Cardiac muscle cell (in vitro differentiated cells and primary cell): ENCODE measurements at regions not wholly inside any gene's neighbourhood (a gene's known extent, or its start where the extent isn't known, plus 50 kb on each side); places are given as distances from the start of the nearest gene placed in this dataset.
A peak's percentile ranks its signal among the peaks of the same experiment; 100 is the strongest.
"Not testable (repeated sequence)": the region's sequence is repeated elsewhere in the genome, so short reads cannot be mapped to it uniquely, and the experiment has no call there.

Source experiments
- DNase-seq, 2 donors: peaks; one replicate each; pipeline versions ENCODE4 v3.0.0 to v3.0.0-alpha.2; 2010 to 2017; ENCODE audit warnings: low read depth in 1 of 2, low spot score in 1 of 2
- H3K27ac ChIP-seq: fragments of 200-600 bp; sonication (generic); 2 replicates; pipeline ENCODE4 v1.5.1; 2016
- H3K27me3 ChIP-seq: fragments of 200-600 bp; sonication (generic); 2 replicates; pipeline ENCODE4 v1.6.0; 2016; ENCODE audit warnings: control low read depth
- H3K36me3 ChIP-seq: fragments of 200-600 bp; sonication (generic); 2 replicates; pipeline ENCODE4 v1.5.1; 2016; ENCODE audit warnings: control low read depth
- H3K4me1 ChIP-seq: fragments of 200-600 bp; sonication (generic); 2 replicates; pipeline ENCODE4 v1.8.1; 2017; ENCODE audit warnings: low read depth, mild to moderate bottlenecking, mixed run types
- H3K4me3 ChIP-seq: fragments of 200-600 bp; sonication (generic); 2 replicates; pipeline ENCODE4 v1.5.1; 2016; ENCODE audit warnings: mild to moderate bottlenecking
- H3K9me3 ChIP-seq: fragments of 200-600 bp; sonication (generic); 2 replicates; pipeline ENCODE4 v1.5.1; 2017; ENCODE audit warnings: low read depth, mild to moderate bottlenecking, control low read depth
- TF ChIP-seq, protein P1 (sequence below): IDR thresholded peaks from 2 replicates; pipeline ENCODE4 v1.5.1; 2012; ENCODE audit warnings: low read depth, mild to moderate bottlenecking, low read length

DNA sequence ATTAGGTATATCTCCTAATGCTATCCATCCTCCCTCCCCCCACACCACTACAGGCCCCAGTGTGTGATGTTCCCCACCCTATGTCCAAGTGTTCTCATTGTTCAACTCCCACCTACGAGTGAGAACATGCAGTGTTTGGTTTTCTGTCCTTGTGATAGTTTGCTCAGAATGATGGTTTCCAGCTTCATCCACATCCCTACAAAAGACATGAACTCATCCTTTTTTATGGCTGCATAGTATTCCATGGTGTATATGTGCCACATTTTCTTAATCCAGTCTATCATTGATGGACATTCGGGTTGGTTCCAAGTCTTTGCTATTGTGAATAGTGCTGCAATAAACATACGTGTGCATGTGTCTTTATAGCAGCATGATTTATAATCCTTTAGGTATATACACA, 53.8 kb upstream of the HIVEP2 start:
- not testable (repeated sequence) for H3K36me3 ChIP-seq, H3K27me3 ChIP-seq, H3K4me3 ChIP-seq, H3K4me1 ChIP-seq, H3K9me3 ChIP-seq, H3K27ac ChIP-seq, DNase-seq

- DNase-seq = peak in 1 of 2 donors; percentile 53
- H3K27me3 ChIP-seq = no peaks in the 10 kb centered on the region
- H3K9me3 ChIP-seq = no peaks in the 10 kb centered on the region
- no peak overlapping the region for H3K27ac ChIP-seq
- no peak overlapping the region for H3K4me3 ChIP-seq
- peaks cover 7% of the 10 kb centered on the region for H3K4me1 ChIP-seq
- H3K36me3 ChIP-seq = no peaks in the 10 kb centered on the region
- TF ChIP-seq, protein P1, sequence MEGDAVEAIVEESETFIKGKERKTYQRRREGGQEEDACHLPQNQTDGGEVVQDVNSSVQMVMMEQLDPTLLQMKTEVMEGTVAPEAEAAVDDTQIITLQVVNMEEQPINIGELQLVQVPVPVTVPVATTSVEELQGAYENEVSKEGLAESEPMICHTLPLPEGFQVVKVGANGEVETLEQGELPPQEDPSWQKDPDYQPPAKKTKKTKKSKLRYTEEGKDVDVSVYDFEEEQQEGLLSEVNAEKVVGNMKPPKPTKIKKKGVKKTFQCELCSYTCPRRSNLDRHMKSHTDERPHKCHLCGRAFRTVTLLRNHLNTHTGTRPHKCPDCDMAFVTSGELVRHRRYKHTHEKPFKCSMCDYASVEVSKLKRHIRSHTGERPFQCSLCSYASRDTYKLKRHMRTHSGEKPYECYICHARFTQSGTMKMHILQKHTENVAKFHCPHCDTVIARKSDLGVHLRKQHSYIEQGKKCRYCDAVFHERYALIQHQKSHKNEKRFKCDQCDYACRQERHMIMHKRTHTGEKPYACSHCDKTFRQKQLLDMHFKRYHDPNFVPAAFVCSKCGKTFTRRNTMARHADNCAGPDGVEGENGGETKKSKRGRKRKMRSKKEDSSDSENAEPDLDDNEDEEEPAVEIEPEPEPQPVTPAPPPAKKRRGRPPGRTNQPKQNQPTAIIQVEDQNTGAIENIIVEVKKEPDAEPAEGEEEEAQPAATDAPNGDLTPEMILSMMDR = no peak
Measured at GRCh38 chr6:143000811-143001210, 55.8 kb upstream of the HIVEP2 start.

DNA sequence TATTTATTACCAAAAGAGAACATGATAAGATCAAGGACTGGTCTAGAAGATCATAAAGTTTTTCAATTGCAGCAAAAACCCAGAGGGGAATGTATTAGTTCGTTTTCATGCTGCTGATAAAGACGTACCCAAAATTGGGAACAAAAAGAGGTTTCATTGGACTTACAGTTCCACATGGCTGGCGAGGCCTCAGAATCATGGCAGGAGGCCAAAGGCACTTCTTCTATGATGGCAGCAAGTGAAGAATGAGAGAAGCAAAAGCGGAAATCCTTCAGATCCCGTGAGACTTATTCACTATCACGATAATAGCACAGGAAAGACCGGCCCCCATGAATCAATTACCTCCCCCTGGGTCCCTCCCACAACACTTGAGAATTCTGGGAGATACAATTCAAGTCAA, 57.7 kb upstream of the HIVEP2 start:
- no peaks in the 10 kb centered on the region for H3K9me3 ChIP-seq
- no peak overlapping the region for H3K4me3 ChIP-seq
- H3K36me3 ChIP-seq = no peaks in the 10 kb centered on the region
- DNase-seq = no peak
- H3K4me1 ChIP-seq = peaks cover 7% of the 10 kb centered on the region
- H3K27me3 ChIP-seq = no peaks in the 10 kb centered on the region
- TF ChIP-seq, protein P1 = no peak
- H3K27ac ChIP-seq = no peak overlapping the region

- TF ChIP-seq, protein P1 = no peak
- Histone ChIP-seq H3K4me3 (no peak overlapping the region), H3K36me3 (no peaks in the 10 kb centered on the region), H3K27me3 (no peaks in the 10 kb centered on the region), H3K9me3 (no peaks in the 10 kb centered on the region), H3K27ac (no peak overlapping the region), H3K4me1 (peaks cover 7% of the 10 kb centered on the region)
- DNase-seq = no peak
Measured at GRCh38 chr6:143003676-143004075, 57.0 kb upstream of the AIG1 start.

GRCh38 chr6:143005816-143006215, 54.9 kb upstream of the AIG1 start:
- Histone ChIP-seq H3K27ac (no peak overlapping the region), H3K36me3 (no peaks in the 10 kb centered on the region), H3K4me3 (no peak overlapping the region), H3K27me3 (no peaks in the 10 kb centered on the region), H3K9me3 (no peaks in the 10 kb centered on the region), H3K4me1 (peaks cover 7% of the 10 kb centered on the region)
- TF ChIP-seq, protein P1 = no peak
- no peak for DNase-seq

DNA sequence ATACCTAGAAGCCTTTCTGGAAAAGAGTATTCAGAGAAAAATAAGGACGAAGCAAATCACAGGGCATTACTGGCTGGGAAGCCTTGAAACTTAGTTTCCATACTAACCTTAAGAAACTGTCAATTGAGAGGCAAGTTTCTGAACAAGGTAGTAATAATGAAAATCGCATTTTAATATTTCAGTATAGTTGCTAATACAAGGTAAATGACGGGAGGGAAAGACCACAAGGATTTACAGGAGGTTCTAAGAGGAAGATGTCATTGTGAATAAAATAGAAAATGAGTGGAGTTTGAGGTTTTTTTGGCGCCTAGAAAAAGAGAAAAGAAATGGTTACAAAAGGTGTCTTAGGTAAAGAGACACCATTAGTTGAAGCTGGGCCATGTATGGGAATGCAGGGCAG, 53.9 kb upstream of the AIG1 start:
- DNase-seq = no peak
- Histone ChIP-seq H3K4me3 (no peak overlapping the region), H3K36me3 (no peaks in the 10 kb centered on the region), H3K9me3 (no peaks in the 10 kb centered on the region), H3K27me3 (no peaks in the 10 kb centered on the region), H3K27ac (no peak overlapping the region), H3K4me1 (peaks cover 7% of the 10 kb centered on the region)
- TF ChIP-seq, protein P1 = no peak
